HepG2 (cell line): ENCODE measurements at regions not wholly inside any gene's neighbourhood (a gene's known extent, or its start where the extent isn't known, plus 50 kb on each side); places are given as distances from the start of the nearest gene placed in this dataset.

Experiments
- ATAC-seq: fragments of 200-7000 bp; cut with Tn5 transposase; 3 replicates; pipeline ENCODE4 v1.9.1; 2020; ENCODE audit warnings: mild to moderate bottlenecking, moderate library complexity
- BruUV-seq: library from RNA; stranded (reverse); fragments of 400-500 nt; replicated peaks from 2 replicates; lab custom pipeline; 2021; lab: Mats Ljungman, UMichigan
- CTCF ChIA-PET: fragments of 300-600 bp; formaldehyde crosslinking; extraction: SDS; loops from one replicate; lab custom pipeline; 2021; ENCODE audit warnings: low total read pairs, inconsistent platforms, low intra/inter-chr PET ratio; lab: Yijun Ruan, JAX
- POLR2A ChIA-PET: fragments of 350-600 bp; sonication (Branson Sonifier 250); formaldehyde crosslinking; loops from one replicate; lab custom pipeline; 2020; ENCODE audit warnings: antibody characterized with exemption, inconsistent platforms; lab: Yijun Ruan, JAX
- DNase-seq: peaks from one replicate; pipeline ENCODE4 v3.0.0-alpha.2; 2015; ENCODE audit warnings: low spot score
- FAIRE-seq: peaks from 3 replicates; lab custom pipeline; 2011; peaks lifted over from hg19 to GRCh38; lab: Jason Lieb, UNC
- H2AFZ ChIP-seq: one replicate; pipeline ENCODE4 v1.6.1; 2011; ENCODE audit warnings: low read length, inconsistent platforms
- H3K27ac ChIP-seq: fragments of 300-600 bp; 3 replicates; pipeline ENCODE4 v1.8.0; 2011; ENCODE audit warnings: mixed run types, mild to moderate bottlenecking, mixed read lengths, low read length, inconsistent platforms; ENCODE audit not compliant: insufficient read depth; ENCODE audit errors: extremely low read length
- H3K27me3 ChIP-seq, 2 experiments: fragments of 200-600 bp in 1 of 2; 2 replicates in 1 of 2; 3 replicates in 1 of 2; pipeline versions ENCODE4 v1.6.0 to v1.8.0; 2011; ENCODE audit warnings: low read length in 2 of 2, mild to moderate bottlenecking in 2 of 2, moderate library complexity in 2 of 2, inconsistent platforms in 1 of 2; ENCODE audit not compliant: insufficient read depth in 2 of 2, control insufficient read depth in 1 of 2
- H3K36me3 ChIP-seq, 2 experiments: fragments of 200-600 bp in 1 of 2; replicated peaks in 1 of 2; 2 replicates in 1 of 2; 3 replicates in 1 of 2; pipeline versions ENCODE4 v1.5.1 to v1.8.0; 2011; ENCODE audit warnings: low read length in 2 of 2, inconsistent platforms in 1 of 2; ENCODE audit not compliant: insufficient read depth in 2 of 2, control insufficient read depth in 1 of 2
- H3K4me1 ChIP-seq: 2 replicates; pipeline ENCODE4 v1.5.1; 2012; ENCODE audit warnings: low read length, inconsistent platforms; ENCODE audit not compliant: insufficient read depth
- H3K4me2 ChIP-seq: 2 replicates; pipeline ENCODE4 v1.6.0; 2011; ENCODE audit warnings: low read depth, low read length, inconsistent platforms
- H3K4me3 ChIP-seq, 3 experiments: fragments of 200-600 bp in 1 of 3; sonication (generic), shearing (Covaris generic) in 1 of 3; replicated peaks in 1 of 3; 2 replicates each; pipeline ENCODE4 v1.5.1; 2011 to 2016; ENCODE audit warnings: low read length in 3 of 3, inconsistent platforms in 2 of 3, low read depth in 2 of 3, mild to moderate bottlenecking in 2 of 3, control low read depth in 1 of 3, mixed read lengths in 1 of 3; ENCODE audit not compliant: insufficient read depth in 1 of 3
- H3K79me2 ChIP-seq: one replicate; pipeline ENCODE4 v1.6.1; 2011; ENCODE audit warnings: low read length, inconsistent platforms; ENCODE audit not compliant: insufficient read depth
- H3K9ac ChIP-seq: 2 replicates; pipeline ENCODE4 v1.6.0; 2011; ENCODE audit warnings: mild to moderate bottlenecking, low read depth, low read length, inconsistent platforms; ENCODE audit not compliant: insufficient read depth
- H3K9me3 ChIP-seq: 2 replicates; pipeline ENCODE4 v1.5.1; 2012; ENCODE audit warnings: mild to moderate bottlenecking, low read length
- H4K20me1 ChIP-seq: 2 replicates; pipeline ENCODE4 v1.6.0; 2011; ENCODE audit warnings: inconsistent platforms, mild to moderate bottlenecking, low read length, moderate library complexity; ENCODE audit not compliant: insufficient read depth
- FOXJ3 ChIP-seq: sonication (generic); formaldehyde crosslinking; IDR thresholded peaks from 2 replicates; pipeline ENCODE4 v1.4.0; 2020; ENCODE audit warnings: missing genetic modification reagents, mild to moderate bottlenecking, borderline replicate concordance
- MATR3 ChIP-seq: sonication (generic); formaldehyde crosslinking; IDR thresholded peaks from 2 replicates; pipeline ENCODE4 v1.4.0; 2020; ENCODE audit warnings: missing genetic modification reagents
- NCOA1 ChIP-seq: sonication (generic); formaldehyde crosslinking; IDR thresholded peaks from 2 replicates; pipeline ENCODE4 v1.9.0; 2021; ENCODE audit warnings: missing genetic modification reagents
- NCOR1 ChIP-seq: fragments of 200-600 bp; sonication (generic); IDR thresholded peaks from 2 replicates; pipeline ENCODE4 v1.7.0; 2017; ENCODE audit warnings: antibody characterized with exemption, low read length, borderline replicate concordance
- NFYC ChIP-seq: IDR thresholded peaks from 2 replicates; pipeline ENCODE4 v1.6.1; 2016; ENCODE audit warnings: missing genetic modification reagents, missing compliant biosample characterization
- ZNF44 ChIP-seq: sonication (generic); formaldehyde crosslinking; IDR thresholded peaks from 2 replicates; pipeline ENCODE4 v1.5.1; 2020; ENCODE audit warnings: mild to moderate bottlenecking, missing genetic modification reagents
- ZNF691 ChIP-seq: sonication (generic); formaldehyde crosslinking; IDR thresholded peaks from 2 replicates; pipeline ENCODE4 v1.4.0; 2020; ENCODE audit warnings: missing genetic modification reagents, low read depth, mild to moderate bottlenecking, borderline replicate concordance
- ZNF780A ChIP-seq: sonication (generic); formaldehyde crosslinking; IDR thresholded peaks from 2 replicates; pipeline ENCODE4 v1.8.0; 2022; ENCODE audit warnings: mild to moderate bottlenecking, missing genetic modification reagents, moderate library complexity
- ZNF816 ChIP-seq: sonication (generic); formaldehyde crosslinking; IDR thresholded peaks from 2 replicates; pipeline ENCODE4 v1.8.0; 2022; ENCODE audit warnings: missing genetic modification reagents, mild to moderate bottlenecking, borderline replicate concordance
- WGBS: methylation state at CpG from one replicate; pipeline ENCODE4 v1.1.6; 2017; ENCODE audit warnings: low lambda C conversion rate; 5-methylcytosine and 5-hydroxymethylcytosine counted together
- in situ Hi-C: cut with HindIII; loops from 2 replicates; pipeline ENCODE4 v1.10.0; 2017; ENCODE audit warnings: low pct_unique_long_range_greater_than_20kb; ENCODE audit not compliant: extremely low pct_ligation_motif_present
- intact Hi-C: fragments of 100-400 bp; cut with micrococcal nuclease; formaldehyde crosslinking; loops from one replicate; pipeline ENCODE4 v1.10.0; 2022; ENCODE audit not compliant: unreplicated experiment
- TF ChIP-seq, protein P1 (sequence below): sonication (generic); formaldehyde crosslinking; IDR thresholded peaks from 2 replicates; pipeline ENCODE4 v1.5.1; 2020; ENCODE audit warnings: missing genetic modification reagents, mild to moderate bottlenecking, borderline replicate concordance
- TF ChIP-seq, protein P2 (sequence below): sonication (generic); formaldehyde crosslinking; IDR thresholded peaks from 2 replicates; pipeline ENCODE4 v1.5.1; 2020; ENCODE audit warnings: mild to moderate bottlenecking, missing genetic modification reagents, moderate library complexity
- TF ChIP-seq, protein P3 (sequence below): sonication (generic); formaldehyde crosslinking; IDR thresholded peaks from 2 replicates; pipeline ENCODE4 v1.5.0; 2020; ENCODE audit warnings: missing genetic modification reagents

GRCh38 chr3:41103200-41103599 is 96.1 kb upstream of the CTNNB1 start:
- no peak for DNase-seq
- Histone ChIP-seq H3K27ac (no peak overlapping the region), H3K4me2 (no peak overlapping the region; the same call in 1 of the 2 replicates), H3K9ac (no peak overlapping the region), H3K79me2 (no peaks in the 10 kb centered on the region), H3K9me3 (no peaks in the 10 kb centered on the region), H3K4me1 (peaks cover 38% of the 10 kb centered on the region), H3K27me3 (0 out of 5 replicates have a peak, but pooled peaks cover 0 to 4% of the 10 kb centered on the region in 2 experiments), H3K36me3 (no peaks in the 10 kb centered on the region), H4K20me1 (no peaks in the 10 kb centered on the region), H3K4me3 (no peak overlapping the region), H2AFZ (no peak overlapping the region)
- intact Hi-C loops: loop anchor here (10.0 kb wide), 1 partner anchor 648 kb away; the partner anchor contains the start of gene RPL14
- ATAC-seq: no peak
- TF ChIP-seq ZNF816 (CRISPR knock-in tag): no peak
- TF ChIP-seq ZNF780A: no peak
- no peak for TF ChIP-seq FOXJ3 (CRISPR knock-in tag)
- TF ChIP-seq, protein P1, sequence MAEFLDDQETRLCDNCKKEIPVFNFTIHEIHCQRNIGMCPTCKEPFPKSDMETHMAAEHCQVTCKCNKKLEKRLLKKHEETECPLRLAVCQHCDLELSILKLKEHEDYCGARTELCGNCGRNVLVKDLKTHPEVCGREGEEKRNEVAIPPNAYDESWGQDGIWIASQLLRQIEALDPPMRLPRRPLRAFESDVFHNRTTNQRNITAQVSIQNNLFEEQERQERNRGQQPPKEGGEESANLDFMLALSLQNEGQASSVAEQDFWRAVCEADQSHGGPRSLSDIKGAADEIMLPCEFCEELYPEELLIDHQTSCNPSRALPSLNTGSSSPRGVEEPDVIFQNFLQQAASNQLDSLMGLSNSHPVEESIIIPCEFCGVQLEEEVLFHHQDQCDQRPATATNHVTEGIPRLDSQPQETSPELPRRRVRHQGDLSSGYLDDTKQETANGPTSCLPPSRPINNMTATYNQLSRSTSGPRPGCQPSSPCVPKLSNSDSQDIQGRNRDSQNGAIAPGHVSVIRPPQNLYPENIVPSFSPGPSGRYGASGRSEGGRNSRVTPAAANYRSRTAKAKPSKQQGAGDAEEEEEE: no peak
- no peak for TF ChIP-seq ZNF691
- no peak for TF ChIP-seq ZNF44 (CRISPR knock-in tag)
- TF ChIP-seq NFYC (CRISPR knock-in tag): no peak
- TF ChIP-seq, protein P2, sequence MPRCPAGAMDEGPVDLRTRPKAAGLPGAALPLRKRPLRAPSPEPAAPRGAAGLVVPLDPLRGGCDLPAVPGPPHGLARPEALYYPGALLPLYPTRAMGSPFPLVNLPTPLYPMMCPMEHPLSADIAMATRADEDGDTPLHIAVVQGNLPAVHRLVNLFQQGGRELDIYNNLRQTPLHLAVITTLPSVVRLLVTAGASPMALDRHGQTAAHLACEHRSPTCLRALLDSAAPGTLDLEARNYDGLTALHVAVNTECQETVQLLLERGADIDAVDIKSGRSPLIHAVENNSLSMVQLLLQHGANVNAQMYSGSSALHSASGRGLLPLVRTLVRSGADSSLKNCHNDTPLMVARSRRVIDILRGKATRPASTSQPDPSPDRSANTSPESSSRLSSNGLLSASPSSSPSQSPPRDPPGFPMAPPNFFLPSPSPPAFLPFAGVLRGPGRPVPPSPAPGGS: no peak
- TF ChIP-seq, protein P3, sequence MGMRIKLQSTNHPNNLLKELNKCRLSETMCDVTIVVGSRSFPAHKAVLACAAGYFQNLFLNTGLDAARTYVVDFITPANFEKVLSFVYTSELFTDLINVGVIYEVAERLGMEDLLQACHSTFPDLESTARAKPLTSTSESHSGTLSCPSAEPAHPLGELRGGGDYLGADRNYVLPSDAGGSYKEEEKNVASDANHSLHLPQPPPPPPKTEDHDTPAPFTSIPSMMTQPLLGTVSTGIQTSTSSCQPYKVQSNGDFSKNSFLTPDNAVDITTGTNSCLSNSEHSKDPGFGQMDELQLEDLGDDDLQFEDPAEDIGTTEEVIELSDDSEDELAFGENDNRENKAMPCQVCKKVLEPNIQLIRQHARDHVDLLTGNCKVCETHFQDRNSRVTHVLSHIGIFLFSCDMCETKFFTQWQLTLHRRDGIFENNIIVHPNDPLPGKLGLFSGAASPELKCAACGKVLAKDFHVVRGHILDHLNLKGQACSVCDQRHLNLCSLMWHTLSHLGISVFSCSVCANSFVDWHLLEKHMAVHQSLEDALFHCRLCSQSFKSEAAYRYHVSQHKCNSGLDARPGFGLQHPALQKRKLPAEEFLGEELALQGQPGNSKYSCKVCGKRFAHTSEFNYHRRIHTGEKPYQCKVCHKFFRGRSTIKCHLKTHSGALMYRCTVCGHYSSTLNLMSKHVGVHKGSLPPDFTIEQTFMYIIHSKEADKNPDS (CRISPR knock-in tag): no peak
- TF ChIP-seq NCOA1 (CRISPR knock-in tag): no peak
- no peak for TF ChIP-seq MATR3
- no peak for TF ChIP-seq NCOR1
- ChIA-PET CTCF (no interaction called here), POLR2A (no interaction called here)
- BruUV-seq: no TSS peak
- in situ Hi-C loops: no loop called here
- no peak for FAIRE-seq
- WGBS: 63% methylated on average over 1 of the region's 2 CpGs
